Trophoblast cell (in vitro differentiated cells and primary cell): ENCODE measurements at regions not wholly inside any gene's neighbourhood (a gene's known extent, or its start where the extent isn't known, plus 50 kb on each side); places are given as distances from the start of the nearest gene placed in this dataset.
"Not testable (repeated sequence)": the region's sequence is repeated elsewhere in the genome, so short reads cannot be mapped to it uniquely, and the experiment has no call there.

Source experiments
- DNase-seq, 2 donors: peaks; one replicate each; pipeline ENCODE4 v3.0.0-alpha.2; 2016
- H2AFZ ChIP-seq: 2 replicates; pipeline ENCODE4 v1.6.1; 2013; ENCODE audit warnings: low read length, moderate library complexity, mild to moderate bottlenecking; ENCODE audit not compliant: insufficient read depth, poor library complexity
- H2AK5ac ChIP-seq: 2 replicates; pipeline ENCODE4 v1.6.1; 2013; ENCODE audit warnings: mild to moderate bottlenecking, low read length
- H2BK120ac ChIP-seq: 2 replicates; pipeline ENCODE4 v1.6.1; 2013; ENCODE audit warnings: low read length, mild to moderate bottlenecking, moderate library complexity; ENCODE audit not compliant: insufficient read depth, poor library complexity
- H2BK12ac ChIP-seq: 2 replicates; pipeline ENCODE4 v1.6.1; 2013; ENCODE audit warnings: mild to moderate bottlenecking, low read length, moderate library complexity
- H2BK5ac ChIP-seq: 2 replicates; pipeline ENCODE4 v1.6.1; 2013; ENCODE audit warnings: low read length, low read depth, moderate library complexity, mild to moderate bottlenecking; ENCODE audit not compliant: poor library complexity
- H3K14ac ChIP-seq: 2 replicates; pipeline ENCODE4 v1.6.1; 2013; ENCODE audit warnings: mild to moderate bottlenecking, low read length
- H3K18ac ChIP-seq: 2 replicates; pipeline ENCODE4 v1.6.1; 2013; ENCODE audit warnings: mild to moderate bottlenecking, low read length
- H3K23ac ChIP-seq: 2 replicates; pipeline ENCODE4 v1.6.1; 2013; ENCODE audit warnings: low read length
- H3K27ac ChIP-seq: 2 replicates; pipeline ENCODE4 v1.5.1; 2013; ENCODE audit warnings: low read depth, mild to moderate bottlenecking, inconsistent platforms, low read length, moderate library complexity
- H3K27me3 ChIP-seq: 2 replicates; pipeline ENCODE4 v1.6.1; 2013; ENCODE audit warnings: inconsistent platforms, mild to moderate bottlenecking, low read length, moderate library complexity; ENCODE audit not compliant: insufficient read depth
- H3K36me3 ChIP-seq, 2 experiments: 1 replicate in 1 of 2; 2 replicates in 1 of 2; pipeline ENCODE4 v1.6.1; 2013; ENCODE audit warnings: low read length in 2 of 2, mild to moderate bottlenecking in 2 of 2, moderate library complexity in 1 of 2; ENCODE audit not compliant: insufficient read depth in 2 of 2, control insufficient read depth in 1 of 2
- H3K4ac ChIP-seq: 2 replicates; pipeline ENCODE4 v1.6.1; 2013; ENCODE audit warnings: low read depth, mild to moderate bottlenecking, low read length, moderate library complexity
- H3K4me1 ChIP-seq, 2 experiments: 1 replicate in 1 of 2; 2 replicates in 1 of 2; pipeline ENCODE4 v1.6.1; 2013; ENCODE audit warnings: low read length in 2 of 2, mild to moderate bottlenecking in 2 of 2, moderate library complexity in 1 of 2; ENCODE audit not compliant: insufficient read depth in 2 of 2, control insufficient read depth in 1 of 2
- H3K4me2 ChIP-seq: 2 replicates; pipeline ENCODE4 v1.6.1; 2013; ENCODE audit warnings: inconsistent platforms, mild to moderate bottlenecking, low read length, moderate library complexity
- H3K4me3 ChIP-seq: 2 replicates; pipeline ENCODE4 v1.5.1; 2013; ENCODE audit warnings: mild to moderate bottlenecking, low read depth, low read length, inconsistent platforms
- H3K79me1 ChIP-seq: one replicate; pipeline ENCODE4 v1.6.1; 2013; ENCODE audit warnings: low read length
- H3K79me2 ChIP-seq: 2 replicates; pipeline ENCODE4 v1.6.1; 2013; ENCODE audit warnings: low read length, mild to moderate bottlenecking; ENCODE audit not compliant: control insufficient read depth, insufficient read depth, poor library complexity
- H3K9ac ChIP-seq: 2 replicates; pipeline ENCODE4 v1.6.1; 2013; ENCODE audit warnings: mild to moderate bottlenecking, low read length
- H3K9me3 ChIP-seq: 2 replicates; pipeline ENCODE4 v1.6.1; 2013; ENCODE audit warnings: low read depth, mild to moderate bottlenecking, control low read depth, inconsistent platforms, low read length; ENCODE audit not compliant: insufficient read depth
- H4K12ac ChIP-seq: 2 replicates; pipeline ENCODE4 v1.6.1; 2013; ENCODE audit warnings: low read depth, mild to moderate bottlenecking, low read length, moderate library complexity
- H4K8ac ChIP-seq: 2 replicates; pipeline ENCODE4 v1.6.1; 2013; ENCODE audit warnings: low read depth, mild to moderate bottlenecking, low read length, moderate library complexity
- H4K91ac ChIP-seq: one replicate; pipeline ENCODE4 v1.6.1; 2013; ENCODE audit warnings: low read depth, mild to moderate bottlenecking, low read length, moderate library complexity
- WGBS: extraction: QIAGEN DNeasy Blood & Tissue Kit; methylation state at CpG from one replicate; pipeline ENCODE4 v1.1.7; 2013; ENCODE audit warnings: missing lambda C conversion rate; ENCODE audit not compliant: insufficient read length, insufficient coverage; ENCODE audit errors: extremely low coverage; 5-methylcytosine and 5-hydroxymethylcytosine counted together

DNA sequence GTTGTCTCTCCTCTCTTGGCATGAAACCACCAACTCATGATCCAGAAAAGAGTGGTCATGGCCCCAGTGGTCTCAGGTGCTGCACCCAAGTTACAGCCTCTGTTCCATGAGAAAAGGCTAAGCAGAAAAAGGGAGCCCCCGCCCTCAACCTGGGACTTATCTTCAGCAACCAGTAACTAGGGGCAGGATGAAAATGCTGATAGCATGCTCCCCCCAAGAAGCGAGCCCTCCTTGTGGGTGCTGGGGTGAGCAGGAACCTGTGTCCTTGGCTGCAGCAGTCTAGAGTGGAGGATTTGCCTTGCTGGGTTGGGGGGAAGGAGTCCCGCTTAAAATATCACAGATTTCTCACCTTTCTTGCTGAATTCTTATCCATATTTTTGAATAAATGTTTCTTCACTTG, 490.0 kb downstream of the SUCLG1 start:
- Histone ChIP-seq H2BK12ac (no peak overlapping the region), H4K8ac (no peak overlapping the region), H2AFZ (no peak overlapping the region), H3K79me2 (no peaks in the 10 kb centered on the region), H3K9me3 (no peaks in the 10 kb centered on the region), H2AK5ac (no peak overlapping the region), H2BK120ac (no peak overlapping the region), H3K4me3 (no peak overlapping the region), H3K18ac (no peak overlapping the region), H3K4ac (no peak overlapping the region), H4K12ac (no peak overlapping the region), H3K4me2 (no peak overlapping the region), H3K79me1 (no peaks in the 10 kb centered on the region), H2BK5ac (no peak overlapping the region), H4K91ac (no peak overlapping the region), H3K36me3 (no peaks in the 10 kb centered on the region), H3K23ac (no peak overlapping the region), H3K27me3 (no peaks in the 10 kb centered on the region), H3K27ac (no peak overlapping the region), H3K4me1 (no peaks in the 10 kb centered on the region), H3K14ac (no peak overlapping the region), H3K9ac (no peak overlapping the region)
- WGBS = no CpG with 5 or more reads among the region's 3 CpGs
- no peak for DNase-seq

GRCh38 chr2:83967854-83968253, 491.2 kb downstream of the SUCLG1 start:
- H3K4ac ChIP-seq = no peak overlapping the region
- H3K18ac ChIP-seq = no peak overlapping the region
- H3K4me2 ChIP-seq = no peak overlapping the region
- H3K27me3 ChIP-seq = no peaks in the 10 kb centered on the region
- no peaks in the 10 kb centered on the region for H3K36me3 ChIP-seq
- H3K14ac ChIP-seq = no peak overlapping the region
- no peak overlapping the region for H3K4me3 ChIP-seq
- H4K91ac ChIP-seq = no peak overlapping the region
- H2BK12ac ChIP-seq = no peak overlapping the region
- DNase-seq = no peak
- no peak overlapping the region for H4K12ac ChIP-seq
- no peak overlapping the region for H3K27ac ChIP-seq
- no peak overlapping the region for H3K9ac ChIP-seq
- no peaks in the 10 kb centered on the region for H3K9me3 ChIP-seq
- no peak overlapping the region for H3K23ac ChIP-seq
- H2BK120ac ChIP-seq = no peak overlapping the region
- no peak overlapping the region for H2AK5ac ChIP-seq
- H2BK5ac ChIP-seq = no peak overlapping the region
- H3K79me1 ChIP-seq = no peaks in the 10 kb centered on the region
- no peaks in the 10 kb centered on the region for H3K79me2 ChIP-seq
- no peak overlapping the region for H2AFZ ChIP-seq
- no peak overlapping the region for H4K8ac ChIP-seq
- no CpG with 5 or more reads among the region's 2 CpGs for WGBS
- H3K4me1 ChIP-seq = no peaks in the 10 kb centered on the region

DNA sequence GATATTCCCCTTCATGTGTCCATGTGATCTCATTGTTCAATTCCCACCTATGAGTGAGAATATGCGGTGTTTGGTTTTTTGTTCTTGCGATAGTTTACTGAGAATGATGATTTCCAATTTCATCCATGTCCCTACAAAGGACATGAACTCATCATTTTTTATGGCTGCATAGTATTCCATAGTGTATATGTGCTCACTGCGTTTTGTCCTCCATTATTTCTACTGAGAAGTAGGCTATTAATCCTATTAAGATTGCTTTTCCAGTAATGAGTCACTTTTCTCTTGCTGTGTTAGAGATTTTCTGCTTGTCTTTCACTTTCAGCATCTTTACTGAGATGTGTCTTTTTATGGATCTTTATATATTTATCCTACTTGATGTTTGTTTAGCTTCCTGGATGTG, 492.1 kb downstream of the SUCLG1 start:
- H3K18ac ChIP-seq = not testable (repeated sequence)

DNA sequence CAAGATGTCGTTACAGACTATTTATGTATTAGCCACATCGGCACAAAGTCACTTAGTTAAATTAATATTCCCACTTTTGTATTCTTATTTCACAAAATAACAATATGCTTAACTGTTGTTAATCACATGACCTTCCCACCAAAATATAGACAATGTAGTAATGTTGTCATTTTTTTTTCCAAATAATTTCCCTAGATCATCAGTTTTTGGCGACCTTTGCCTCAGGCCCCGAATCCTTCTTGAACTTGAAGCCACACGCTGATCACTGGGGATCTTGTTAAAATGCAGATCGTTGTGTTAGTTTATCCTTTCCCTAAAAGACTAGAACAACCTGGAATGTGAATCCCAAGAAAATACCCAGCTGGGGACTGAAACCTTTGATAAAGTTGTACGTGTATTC, 497.6 kb downstream of the SUCLG1 start:
- H4K8ac ChIP-seq = no peak overlapping the region
- no peak overlapping the region for H3K23ac ChIP-seq
- H3K9ac ChIP-seq = no peak overlapping the region
- H3K27me3 ChIP-seq = no peaks in the 10 kb centered on the region
- no peak overlapping the region for H2BK5ac ChIP-seq
- no peaks in the 10 kb centered on the region for H3K9me3 ChIP-seq
- H3K18ac ChIP-seq = no peak overlapping the region
- no peak overlapping the region for H2AFZ ChIP-seq
- no peak overlapping the region for H3K27ac ChIP-seq
- H3K79me1 ChIP-seq = no peaks in the 10 kb centered on the region
- no peak overlapping the region for H2BK12ac ChIP-seq
- no peak overlapping the region for H2BK120ac ChIP-seq
- H3K14ac ChIP-seq = no peak overlapping the region
- no peak overlapping the region for H4K91ac ChIP-seq
- no peak for DNase-seq
- H3K79me2 ChIP-seq = no peaks in the 10 kb centered on the region
- H2AK5ac ChIP-seq = no peak overlapping the region
- no peak overlapping the region for H3K4me3 ChIP-seq
- WGBS = no CpG with 5 or more reads among the region's 7 CpGs
- no peak overlapping the region for H3K4me2 ChIP-seq
- no peak overlapping the region for H4K12ac ChIP-seq
- no peaks in the 10 kb centered on the region for H3K36me3 ChIP-seq
- H3K4ac ChIP-seq = no peak overlapping the region
- no peaks in the 10 kb centered on the region for H3K4me1 ChIP-seq

More for the DNA sequence above, 492.1 kb downstream of the SUCLG1 start:
- not testable (repeated sequence) for H3K27me3 ChIP-seq, H2BK12ac ChIP-seq, H3K9me3 ChIP-seq, H2BK120ac ChIP-seq, H4K91ac ChIP-seq, H4K12ac ChIP-seq, H3K79me2 ChIP-seq, H3K4me2 ChIP-seq, H3K79me1 ChIP-seq, DNase-seq, H3K36me3 ChIP-seq, H3K4ac ChIP-seq, H3K9ac ChIP-seq, H3K4me1 ChIP-seq, H2AK5ac ChIP-seq, H3K23ac ChIP-seq, H4K8ac ChIP-seq, H3K14ac ChIP-seq, H2AFZ ChIP-seq, H2BK5ac ChIP-seq, H3K27ac ChIP-seq, H3K4me3 ChIP-seq
- WGBS = no CpG with 5 or more reads among the region's 3 CpGs
